GM10266 (cell line): ENCODE measurements at regions not wholly inside any gene's neighbourhood (a gene's known extent, or its start where the extent isn't known, plus 50 kb on each side); places are given as distances from the start of the nearest gene placed in this dataset.

ENCODE experiments used
- DNase-seq: peaks from one replicate; pipeline ENCODE4 v3.0.0; 2012; ENCODE audit errors: extremely low spot score
- CTCF ChIP-seq: IDR thresholded peaks from 2 replicates; pipeline ENCODE4 v1.5.1; 2012; ENCODE audit warnings: mild to moderate bottlenecking, low read depth; ENCODE audit not compliant: control insufficient read depth, insufficient read depth; ENCODE audit errors: missing control alignments

DNA sequence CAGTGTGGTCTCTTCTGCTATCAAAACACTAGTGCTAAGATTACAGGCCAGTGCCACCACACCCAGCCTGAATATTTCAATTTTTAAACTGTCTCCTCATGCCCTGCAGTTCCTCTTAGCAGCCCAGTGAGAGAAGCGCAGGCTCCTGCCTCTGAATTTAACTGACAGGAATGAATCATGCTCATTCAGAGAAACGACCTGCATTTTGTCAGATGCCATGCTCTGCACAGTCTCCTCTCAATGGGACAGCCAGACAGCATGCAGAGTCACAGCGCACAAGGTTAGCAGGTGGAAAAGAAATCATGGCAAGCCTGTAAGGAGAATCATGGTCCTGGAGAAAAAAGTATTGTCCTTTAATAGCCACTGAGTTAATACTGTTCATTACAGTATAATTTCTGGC, 691.0 kb upstream of the SEL1L start:
- DNase-seq = no peak
- TF ChIP-seq CTCF = no peak

DNA sequence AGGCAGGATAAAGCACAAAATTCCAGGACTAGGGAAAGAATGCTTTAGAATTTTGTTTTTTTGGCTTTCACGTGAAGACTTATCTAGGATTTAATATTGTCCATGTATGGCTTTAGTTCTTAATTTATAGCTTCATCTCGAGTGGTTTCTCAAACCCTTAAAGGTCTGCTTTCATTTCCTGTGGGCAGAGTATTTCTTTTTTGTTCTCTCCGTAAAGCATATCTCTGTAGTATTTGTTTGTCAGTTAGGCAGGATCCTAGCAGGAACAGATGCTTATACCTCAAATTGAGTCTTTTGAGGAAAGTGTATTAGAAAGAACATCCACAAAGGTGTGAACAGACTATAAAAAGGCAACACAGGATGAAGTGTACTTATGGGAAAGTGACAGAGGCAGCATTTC, 697.1 kb upstream of the SEL1L start:
- no peak for TF ChIP-seq CTCF
- DNase-seq = no peak

GRCh38 chr14:82238649-82239048, 705.0 kb upstream of the SEL1L start:
- DNase-seq = no peak
- TF ChIP-seq CTCF = no peak

- TF ChIP-seq CTCF = no peak
- DNase-seq = no peak
These were observed 705.6 kb upstream of the SEL1L start for GRCh38 chr14:82239223-82239622.

- TF ChIP-seq CTCF = no peak
- DNase-seq = no peak
These were observed 711.1 kb upstream of the SEL1L start for GRCh38 chr14:82244791-82245190.

DNA sequence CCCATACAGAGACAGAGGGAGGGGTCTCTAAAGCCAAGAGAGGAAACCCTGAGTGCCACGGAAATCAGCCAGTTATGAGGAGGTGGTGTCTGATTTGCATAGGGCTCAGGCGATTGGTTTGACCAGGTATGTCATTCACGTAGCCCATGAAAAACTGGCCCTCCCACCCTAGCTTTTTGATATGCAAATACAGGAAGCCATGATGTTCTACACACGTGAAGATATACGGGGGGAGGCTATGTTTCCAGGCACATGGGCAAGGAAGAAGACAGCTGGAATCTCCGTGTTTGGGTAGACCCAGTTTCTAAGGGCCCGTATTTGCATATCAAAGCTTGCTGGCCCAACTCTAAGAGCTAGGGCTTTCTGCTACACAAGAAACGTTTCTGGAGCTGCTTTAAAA, 717.8 kb upstream of the SEL1L start:
- DNase-seq = no peak
- TF ChIP-seq CTCF = no peak

DNA sequence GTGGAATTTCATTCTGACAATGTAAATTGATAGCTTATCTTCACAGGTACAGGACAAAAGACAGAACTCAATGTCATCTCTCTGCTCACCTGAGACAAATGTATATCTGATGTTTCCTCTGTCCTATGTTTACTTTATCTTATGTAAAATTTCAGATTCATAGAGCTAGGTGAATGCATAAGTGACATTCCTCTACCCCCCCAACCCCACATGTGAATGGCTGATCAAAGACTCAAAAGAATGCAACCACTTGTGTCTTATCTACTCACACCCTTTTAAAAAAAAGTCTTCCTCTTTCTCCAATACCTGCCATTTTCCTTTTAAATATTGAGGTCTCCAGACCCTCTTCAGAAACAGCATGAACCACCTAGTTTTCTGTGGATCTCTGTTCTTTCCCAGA, 736.6 kb upstream of the SEL1L start:
- no peak for TF ChIP-seq CTCF
- no peak for DNase-seq
